ENCODE measurements at regions not wholly inside any gene's neighbourhood (a gene's known extent, or its start where the extent isn't known, plus 50 kb on each side); places are given as distances from the start of the nearest gene placed in this dataset.

GRCh38 chr6:110528101-110528929 is 51.9 kb upstream of the SLC22A16 start:
- Histone ChIP-seq H3K9me3 (ENCODE audit: control insufficient read depth, insufficient read depth, low read length) (no peaks in the 10 kb centered on the region), H3K4me3 (ENCODE audit: low read depth, low read length) (no peak overlapping the region), H3K4me1 (ENCODE audit: control insufficient read depth, insufficient read depth, low read length) (no peaks in the 10 kb centered on the region), H3K27me3 (ENCODE audit: control insufficient read depth, insufficient read depth, low read length) (no peaks in the 10 kb centered on the region), H3K27ac (ENCODE audit: low read depth, low read length) (no peak overlapping the region), H3K36me3 (ENCODE audit: control insufficient read depth, insufficient read depth, low read length) (no peaks in the 10 kb centered on the region)
- WGBS (ENCODE audit: insufficient coverage) = no CpG with 5 or more reads among the region's 4 CpGs
- DNase-seq (ENCODE audit: low read depth in 4 of 6, low spot score in 6 of 6) = peak in 4 of 6 donors; percentile 53 to 94 (median 79)

DNA sequence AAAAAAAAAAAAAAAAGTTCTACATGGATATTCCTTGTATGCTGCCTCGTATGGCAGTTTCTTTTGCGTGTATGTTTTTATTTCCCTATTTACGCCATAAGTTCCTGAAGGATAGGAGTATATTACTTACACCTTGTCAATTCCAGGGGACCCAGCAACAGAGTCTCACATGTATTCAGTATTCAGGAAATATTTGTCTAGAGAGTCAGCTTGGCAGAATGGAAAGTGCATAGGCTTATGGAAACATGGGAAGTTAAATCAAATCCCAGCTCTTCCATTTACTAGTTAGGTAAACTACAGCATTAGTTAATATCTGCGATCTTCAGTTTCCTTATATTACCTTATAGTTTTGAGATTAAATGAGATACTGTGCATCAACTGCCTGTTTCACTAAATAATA is 51.1 kb upstream of the SLC22A16 start:
- DNase-seq (ENCODE audit: low read depth in 4 of 6, low spot score in 6 of 6) = no peak
- no CpG with 5 or more reads among the region's 4 CpGs for WGBS (ENCODE audit: insufficient coverage)
- Histone ChIP-seq H3K27ac (ENCODE audit: low read depth, low read length) (no peak overlapping the region), H3K9me3 (ENCODE audit: control insufficient read depth, insufficient read depth, low read length) (no peaks in the 10 kb centered on the region), H3K4me1 (ENCODE audit: control insufficient read depth, insufficient read depth, low read length) (no peaks in the 10 kb centered on the region), H3K27me3 (ENCODE audit: control insufficient read depth, insufficient read depth, low read length) (no peaks in the 10 kb centered on the region), H3K4me3 (ENCODE audit: low read depth, low read length) (no peak overlapping the region), H3K36me3 (ENCODE audit: control insufficient read depth, insufficient read depth, low read length) (no peaks in the 10 kb centered on the region)

DNA sequence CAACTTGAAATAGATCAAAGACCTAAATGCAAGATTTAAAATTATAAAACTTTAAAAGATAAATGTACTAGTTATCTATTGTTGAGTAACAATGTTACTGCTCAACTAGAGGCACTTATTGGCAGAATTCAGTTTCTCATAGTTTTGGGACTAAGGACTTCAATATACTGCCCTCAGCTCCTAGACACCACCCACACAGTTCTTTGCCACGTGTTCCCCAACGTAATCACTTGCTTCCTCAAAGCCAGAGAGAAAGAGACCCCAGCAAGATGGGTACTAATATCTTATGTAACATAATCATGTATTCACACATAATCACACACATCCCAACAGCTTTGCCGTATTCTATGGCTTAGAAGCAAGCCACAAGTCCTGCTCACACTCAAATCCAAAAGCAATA is 50.3 kb upstream of the SLC22A16 start:
- no peaks in the 10 kb centered on the region for H3K27me3 ChIP-seq (ENCODE audit: control insufficient read depth, insufficient read depth, low read length)
- DNase-seq (ENCODE audit: low read depth in 4 of 6, low spot score in 6 of 6) = no peak
- no peak overlapping the region for H3K27ac ChIP-seq (ENCODE audit: low read depth, low read length)
- H3K36me3 ChIP-seq (ENCODE audit: control insufficient read depth, insufficient read depth, low read length) = no peaks in the 10 kb centered on the region
- no peak overlapping the region for H3K4me3 ChIP-seq (ENCODE audit: low read depth, low read length)
- no CpG with 5 or more reads among the region's 3 CpGs for WGBS (ENCODE audit: insufficient coverage)
- H3K9me3 ChIP-seq (ENCODE audit: control insufficient read depth, insufficient read depth, low read length) = no peaks in the 10 kb centered on the region
- H3K4me1 ChIP-seq (ENCODE audit: control insufficient read depth, insufficient read depth, low read length) = no peaks in the 10 kb centered on the region

Data from spinal cord (tissue), 9 donors.